ENCODE measurements at regions not wholly inside any gene's neighbourhood (a gene's known extent, or its start where the extent isn't known, plus 50 kb on each side); places are given as distances from the start of the nearest gene placed in this dataset.

- FAIRE-seq (no peak), DNase-seq (ENCODE audit: insufficient read length, low spot score) (no peak)
Measured at GRCh38 chr10:8460626-8461025, 406.1 kb downstream of the GATA3 start.

- DNase-seq (ENCODE audit: insufficient read length, low spot score): no peak
- FAIRE-seq: no peak
Measured at GRCh38 chr10:8462565-8462964, 408.1 kb downstream of the GATA3 start.

GRCh38 chr10:8463853-8464252 is 409.4 kb downstream of the GATA3 start:
- DNase-seq (ENCODE audit: insufficient read length, low spot score): no peak
- FAIRE-seq: no peak

GRCh38 chr10:8468477-8468876 is 414.0 kb downstream of the GATA3 start:
- DNase-seq (ENCODE audit: insufficient read length, low spot score): no peak
- no peak for FAIRE-seq

GRCh38 chr10:8473205-8473604 is 418.7 kb downstream of the GATA3 start:
- no peak for DNase-seq (ENCODE audit: insufficient read length, low spot score)

GRCh38 chr10:8477300-8477699 is 422.8 kb downstream of the GATA3 start:
- FAIRE-seq (no peak), DNase-seq (ENCODE audit: insufficient read length, low spot score) (no peak)

More at GRCh38 chr10:8473205-8473604, 418.7 kb downstream of the GATA3 start:
- no peak for FAIRE-seq

GRCh38 chr10:8481718-8482504 is 427.4 kb downstream of the GATA3 start:
- no peak for DNase-seq (ENCODE audit: insufficient read length, low spot score)
- no peak for FAIRE-seq

GRCh38 chr10:8485032-8485431 is 430.5 kb downstream of the GATA3 start:
- DNase-seq (ENCODE audit: insufficient read length, low spot score): no peak
- FAIRE-seq: no peak

- FAIRE-seq (no peak), DNase-seq (ENCODE audit: insufficient read length, low spot score) (no peak)
Measured at GRCh38 chr10:8487346-8487745, 432.9 kb downstream of the GATA3 start.

- FAIRE-seq (no peak), DNase-seq (ENCODE audit: insufficient read length, low spot score) (no peak)
Measured at GRCh38 chr10:8489232-8489631, 434.7 kb downstream of the GATA3 start.

GRCh38 chr10:8489823-8490222 is 435.3 kb downstream of the GATA3 start:
- no peak for DNase-seq (ENCODE audit: insufficient read length, low spot score)
- FAIRE-seq: no peak

- DNase-seq (ENCODE audit: insufficient read length, low spot score) (no peak), FAIRE-seq (no peak)
Measured at GRCh38 chr10:8498290-8498689, 443.8 kb downstream of the GATA3 start.

GRCh38 chr10:8498881-8499280 is 444.4 kb downstream of the GATA3 start:
- DNase-seq (ENCODE audit: insufficient read length, low spot score) (no peak), FAIRE-seq (no peak)

- no peak for FAIRE-seq
- no peak for DNase-seq (ENCODE audit: insufficient read length, low spot score)
Measured at GRCh38 chr10:8499312-8499711, 444.8 kb downstream of the GATA3 start.

- DNase-seq (ENCODE audit: insufficient read length, low spot score) (no peak), FAIRE-seq (no peak)
Measured at GRCh38 chr10:8499752-8500390, 445.4 kb downstream of the GATA3 start.

GRCh38 chr10:8502573-8502972 is 448.1 kb downstream of the GATA3 start:
- no peak for DNase-seq (ENCODE audit: insufficient read length, low spot score)
- no peak for FAIRE-seq

GRCh38 chr10:8504499-8504898 is 450.0 kb downstream of the GATA3 start:
- FAIRE-seq: no peak
- DNase-seq (ENCODE audit: insufficient read length, low spot score): no peak

- DNase-seq (ENCODE audit: insufficient read length, low spot score): no peak
- no peak for FAIRE-seq
Measured at GRCh38 chr10:8507156-8507555, 452.7 kb downstream of the GATA3 start.

GRCh38 chr10:8508882-8509281 is 454.4 kb downstream of the GATA3 start:
- FAIRE-seq: no peak

GRCh38 chr10:8510471-8510870 is 456.0 kb downstream of the GATA3 start:
- FAIRE-seq (no peak), DNase-seq (ENCODE audit: insufficient read length, low spot score) (no peak)

More at GRCh38 chr10:8508882-8509281, 454.4 kb downstream of the GATA3 start:
- no peak for DNase-seq (ENCODE audit: insufficient read length, low spot score)

- FAIRE-seq (no peak), DNase-seq (ENCODE audit: insufficient read length, low spot score) (no peak)
Measured at GRCh38 chr10:8511026-8511425, 456.5 kb downstream of the GATA3 start.

All from HTR-8/SVneo (cell line).